ENCODE measurements at regions not wholly inside any gene's neighbourhood (a gene's known extent, or its start where the extent isn't known, plus 50 kb on each side); places are given as distances from the start of the nearest gene placed in this dataset.

- H3K4me3 ChIP-seq = no peak overlapping the region
- H3K9me3 ChIP-seq = no peaks in the 10 kb centered on the region
- no peak overlapping the region for H3K27ac ChIP-seq
- DNase-seq (ENCODE audit: low spot score in 2 of 2) = no peak
- H3K4me1 ChIP-seq = no peaks in the 10 kb centered on the region
- TF ChIP-seq POLR2A (IDR thresholded peaks at IDR 0.05) = no peak
- no peak for TF ChIP-seq CTCF (IDR thresholded peaks at IDR 0.05)
- TF ChIP-seq EP300 (IDR thresholded peaks at IDR 0.05) = no peak
- no peak for TF ChIP-seq POLR2AphosphoS5 (IDR thresholded peaks at IDR 0.05)
- no peaks in the 10 kb centered on the region for H3K27me3 ChIP-seq
- H3K36me3 ChIP-seq = no peaks in the 10 kb centered on the region
These were observed 175.3 kb upstream of the THUMPD2 start for GRCh38 chr2:39954346-39954745.

- H3K27me3 ChIP-seq = no peaks in the 10 kb centered on the region
- WGBS = 82% methylated on average over 1 of the region's 1 CpG
- H3K36me3 ChIP-seq = no peaks in the 10 kb centered on the region
- no peak for TF ChIP-seq POLR2A (IDR thresholded peaks at IDR 0.05)
- TF ChIP-seq EP300 (IDR thresholded peaks at IDR 0.05) = no peak
- no peak for TF ChIP-seq POLR2AphosphoS5 (IDR thresholded peaks at IDR 0.05)
- TF ChIP-seq CTCF (IDR thresholded peaks at IDR 0.05) = no peak
- H3K9me3 ChIP-seq = no peaks in the 10 kb centered on the region
- H3K27ac ChIP-seq = no peak overlapping the region
- no peak for DNase-seq (ENCODE audit: low spot score in 2 of 2)
- H3K4me3 ChIP-seq = no peak overlapping the region
- H3K4me1 ChIP-seq = no peaks in the 10 kb centered on the region
These were observed 170.1 kb upstream of the THUMPD2 start for GRCh38 chr2:39949131-39949530.

- 67% methylated on average over 1 of the region's 1 CpG for WGBS
- Histone ChIP-seq H3K9me3 (no peaks in the 10 kb centered on the region), H3K36me3 (no peaks in the 10 kb centered on the region), H3K4me3 (no peak overlapping the region), H3K27ac (no peak overlapping the region), H3K4me1 (no peaks in the 10 kb centered on the region), H3K27me3 (no peaks in the 10 kb centered on the region)
- TF ChIP-seq EP300 (IDR thresholded peaks at IDR 0.05) (no peak), POLR2AphosphoS5 (IDR thresholded peaks at IDR 0.05) (no peak), POLR2A (IDR thresholded peaks at IDR 0.05) (no peak), CTCF (IDR thresholded peaks at IDR 0.05) (no peak)
- DNase-seq (ENCODE audit: low spot score in 2 of 2) = no peak
These were observed 169.1 kb upstream of the THUMPD2 start for GRCh38 chr2:39948016-39948719.

- no peak overlapping the region for H3K4me3 ChIP-seq
- no peaks in the 10 kb centered on the region for H3K4me1 ChIP-seq
- H3K9me3 ChIP-seq = no peaks in the 10 kb centered on the region
- no peaks in the 10 kb centered on the region for H3K36me3 ChIP-seq
- DNase-seq (ENCODE audit: low spot score in 2 of 2) = no peak
- TF ChIP-seq POLR2A (IDR thresholded peaks at IDR 0.05) (no peak), EP300 (IDR thresholded peaks at IDR 0.05) (no peak), POLR2AphosphoS5 (IDR thresholded peaks at IDR 0.05) (no peak), CTCF (IDR thresholded peaks at IDR 0.05) (no peak)
- no peak overlapping the region for H3K27ac ChIP-seq
- 92% methylated on average over 2 of the region's 2 CpGs for WGBS
- no peaks in the 10 kb centered on the region for H3K27me3 ChIP-seq
These were observed 168.4 kb upstream of the THUMPD2 start for GRCh38 chr2:39947294-39948015.

GRCh38 chr2:39942950-39943349 is 163.9 kb upstream of the THUMPD2 start:
- H3K36me3 ChIP-seq = no peaks in the 10 kb centered on the region
- no peaks in the 10 kb centered on the region for H3K4me1 ChIP-seq
- H3K27ac ChIP-seq = no peak overlapping the region
- 38% methylated on average over 1 of the region's 1 CpG for WGBS
- no peak for TF ChIP-seq CTCF (IDR thresholded peaks at IDR 0.05)
- TF ChIP-seq POLR2AphosphoS5 (IDR thresholded peaks at IDR 0.05) = no peak
- TF ChIP-seq POLR2A (IDR thresholded peaks at IDR 0.05) = no peak
- no peak for TF ChIP-seq EP300 (IDR thresholded peaks at IDR 0.05)
- no peak overlapping the region for H3K4me3 ChIP-seq
- no peaks in the 10 kb centered on the region for H3K27me3 ChIP-seq
- DNase-seq (ENCODE audit: low spot score in 2 of 2) = no peak
- no peaks in the 10 kb centered on the region for H3K9me3 ChIP-seq

All from suprapubic skin (tissue), 4 donors.